ENCODE measurements at regions not wholly inside any gene's neighbourhood (a gene's known extent, or its start where the extent isn't known, plus 50 kb on each side); places are given as distances from the start of the nearest gene placed in this dataset.

DNA sequence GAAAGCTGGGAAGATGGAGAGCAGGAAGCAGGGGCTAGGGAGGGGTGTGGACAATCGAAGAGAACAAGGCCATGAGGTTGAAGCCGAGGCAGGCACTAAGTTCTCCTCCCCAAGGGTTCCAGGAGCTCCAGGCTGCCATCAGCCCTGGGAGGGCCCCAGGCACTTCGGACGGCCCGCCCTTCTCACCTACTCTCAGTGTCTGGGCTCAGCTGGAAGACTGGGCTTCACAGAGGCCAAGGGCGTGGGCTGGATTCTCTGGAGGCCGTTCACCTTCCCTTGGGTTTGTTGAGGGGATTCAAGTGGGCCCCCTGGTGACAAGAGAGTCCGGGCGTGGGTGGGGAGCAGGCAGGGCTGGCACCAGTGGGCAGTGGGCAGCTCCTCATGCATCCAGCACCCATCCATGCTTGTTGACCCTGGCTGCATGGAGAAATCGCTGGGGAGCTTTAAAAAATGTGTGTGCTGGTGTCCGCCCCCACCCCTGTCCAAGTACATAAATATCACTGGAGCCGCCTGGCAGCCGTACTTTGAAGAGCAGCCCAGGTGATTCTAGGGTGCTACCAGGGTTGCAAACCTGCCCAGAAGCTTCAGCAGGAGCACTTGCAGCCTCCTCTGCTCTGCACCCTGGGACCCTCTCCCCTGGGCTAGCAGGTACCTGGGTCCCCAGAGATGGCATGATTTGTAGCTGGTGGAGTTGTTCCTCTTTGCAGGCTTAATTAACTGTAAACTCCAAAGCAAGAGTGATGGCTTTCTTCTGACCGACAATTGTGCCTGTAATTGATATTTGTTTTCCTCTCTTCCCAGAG, 74.3 kb downstream of the RTL6 start:
- no peak for DNase-seq (ENCODE audit: low read depth)

DNA sequence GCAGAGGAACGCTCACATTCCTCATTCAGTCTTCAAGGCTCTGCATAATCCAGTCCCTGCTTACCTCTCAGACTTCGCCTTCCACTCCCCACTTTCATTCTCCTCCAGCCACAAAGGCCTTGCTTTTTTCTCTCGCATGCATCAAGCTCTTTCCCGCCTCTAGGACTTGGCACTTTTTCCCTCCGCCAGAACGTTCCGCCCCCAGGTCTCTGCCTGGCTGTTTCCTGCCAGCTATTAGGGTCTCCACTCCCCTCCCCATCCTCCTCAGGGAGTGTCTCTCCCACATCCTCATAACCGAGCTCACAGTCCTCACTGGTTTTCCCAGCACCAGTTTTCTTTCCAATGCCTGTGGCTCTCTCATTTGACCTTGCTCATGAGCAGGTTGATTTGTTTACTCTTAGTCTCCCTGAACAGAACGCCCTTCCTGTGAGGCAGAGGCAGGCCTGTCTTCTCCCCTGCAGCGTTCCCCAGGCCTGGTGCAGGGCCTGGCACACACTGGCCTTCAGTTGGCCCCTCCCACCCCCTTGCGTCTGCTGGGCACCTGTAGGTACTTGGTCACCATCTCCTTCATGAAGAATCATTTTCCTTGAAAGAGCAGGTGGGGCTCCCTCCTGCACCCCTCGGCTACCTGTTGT, 75.2 kb downstream of the RTL6 start:
- DNase-seq (ENCODE audit: low read depth) = no peak

DNA sequence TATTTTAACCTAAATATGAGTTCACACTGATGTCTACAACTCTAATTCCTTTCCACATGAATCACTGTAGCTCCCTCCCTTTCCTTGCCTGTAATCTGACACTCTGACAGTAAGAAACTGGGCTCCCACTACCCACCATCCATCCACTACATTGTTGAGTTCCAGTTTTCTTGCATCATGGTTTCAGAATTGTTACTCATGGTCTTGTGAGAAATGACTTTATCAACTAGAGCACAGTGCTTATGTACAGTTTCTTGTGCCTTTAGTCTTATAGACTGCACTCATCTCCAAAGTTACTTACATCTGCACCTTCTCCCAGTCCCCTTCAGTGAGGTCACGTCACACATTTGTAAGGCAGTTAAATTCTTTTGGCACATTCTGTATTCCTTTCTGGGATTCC, 78.6 kb downstream of the RTL6 start:
- DNase-seq (ENCODE audit: low read depth) = no peak

DNA sequence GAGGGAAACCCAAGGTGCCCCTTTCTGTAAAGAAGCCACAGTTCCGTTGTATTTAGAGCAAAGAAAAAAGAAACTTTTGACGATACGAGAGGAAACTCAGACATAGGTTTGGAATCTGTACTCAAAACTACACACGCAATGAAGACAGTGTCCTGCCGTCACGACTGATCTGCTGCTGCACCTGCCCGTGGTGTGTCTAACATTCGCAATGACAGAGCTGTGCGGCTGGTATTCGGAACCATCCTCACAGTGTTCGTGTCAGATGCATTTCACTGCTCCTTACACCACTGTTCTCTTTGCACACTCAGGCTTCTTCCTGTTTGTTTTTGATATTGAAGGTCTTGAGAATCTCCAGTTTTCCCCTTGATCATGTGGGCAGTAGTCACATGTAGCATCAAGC, 84.8 kb downstream of the RTL6 start:
- no peak for DNase-seq (ENCODE audit: low read depth)

DNA sequence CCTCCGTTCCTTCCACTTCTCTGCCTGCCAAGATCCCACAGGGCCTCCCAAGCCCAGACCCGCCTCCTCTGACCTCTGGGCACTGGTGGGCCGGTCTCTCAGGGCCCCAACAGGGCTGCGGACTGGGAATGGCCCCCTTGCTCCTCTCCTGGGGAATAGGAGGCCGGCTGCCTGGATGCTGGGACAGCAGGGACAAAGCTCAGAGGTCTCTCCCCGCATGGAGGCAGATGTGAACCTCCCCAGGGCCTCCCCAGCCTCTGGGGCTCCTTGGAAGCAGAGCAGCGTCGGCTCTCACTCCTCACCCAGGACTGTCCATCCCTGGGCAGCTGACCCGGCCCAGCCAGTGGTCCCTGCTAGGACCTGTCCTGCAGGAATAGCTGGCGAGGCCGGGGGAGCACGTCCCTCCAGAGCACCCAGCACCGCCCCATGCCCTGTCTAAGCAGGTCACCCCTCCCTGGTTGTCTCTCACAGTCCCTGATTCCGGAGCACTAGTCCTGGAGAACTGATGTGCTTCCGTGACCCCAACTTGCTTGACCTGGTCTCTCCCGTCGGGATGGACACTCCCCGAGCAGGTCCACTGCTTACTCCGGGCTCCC, 85.8 kb downstream of the RTL6 start:
- DNase-seq (ENCODE audit: low read depth) = no peak

DNA sequence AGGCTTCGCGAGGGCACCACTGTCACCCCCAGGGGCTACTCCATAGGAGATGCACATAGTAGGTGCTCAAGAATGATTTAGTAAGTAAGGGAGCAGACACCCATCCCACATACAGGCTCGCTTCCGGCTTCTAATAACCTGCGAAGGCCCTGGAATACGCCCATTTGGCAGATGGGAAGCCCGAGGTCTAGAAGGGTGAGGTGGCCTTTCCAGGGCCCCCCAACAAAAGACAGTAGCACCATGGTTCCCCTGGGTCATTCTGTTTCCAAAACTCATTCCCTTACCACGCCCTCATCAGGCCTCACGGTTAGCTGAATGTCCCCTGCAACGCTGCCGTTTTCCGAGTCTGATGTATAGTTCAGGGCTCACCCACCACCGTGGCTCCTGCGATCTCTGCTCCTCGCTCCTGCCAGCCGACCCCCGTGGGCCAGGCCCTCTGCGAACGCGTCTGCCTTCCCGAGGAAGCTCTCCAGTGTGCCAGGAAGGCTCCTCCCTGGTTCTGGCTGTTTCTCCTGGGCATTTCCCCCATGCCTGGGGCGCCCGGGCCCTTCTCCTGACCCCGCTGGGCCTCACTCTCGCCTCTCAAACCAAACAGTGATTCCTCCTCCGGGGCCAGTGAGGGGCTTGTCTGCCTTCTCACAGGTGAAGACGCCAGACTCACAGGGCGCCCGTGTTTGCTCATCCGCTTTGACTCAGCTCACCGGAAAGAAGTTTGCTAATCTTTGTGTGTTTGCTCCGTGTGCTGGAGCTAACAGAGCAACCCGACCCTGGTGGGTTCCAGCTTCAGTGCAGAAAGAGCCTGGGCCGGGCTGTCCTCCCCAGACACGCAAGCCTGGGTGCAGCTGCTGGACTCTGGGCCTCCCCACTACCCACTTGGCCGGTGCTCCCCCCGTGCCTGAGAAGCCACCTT, 86.6 kb downstream of the RTL6 start:
- DNase-seq (ENCODE audit: low read depth) = no peak

DNA sequence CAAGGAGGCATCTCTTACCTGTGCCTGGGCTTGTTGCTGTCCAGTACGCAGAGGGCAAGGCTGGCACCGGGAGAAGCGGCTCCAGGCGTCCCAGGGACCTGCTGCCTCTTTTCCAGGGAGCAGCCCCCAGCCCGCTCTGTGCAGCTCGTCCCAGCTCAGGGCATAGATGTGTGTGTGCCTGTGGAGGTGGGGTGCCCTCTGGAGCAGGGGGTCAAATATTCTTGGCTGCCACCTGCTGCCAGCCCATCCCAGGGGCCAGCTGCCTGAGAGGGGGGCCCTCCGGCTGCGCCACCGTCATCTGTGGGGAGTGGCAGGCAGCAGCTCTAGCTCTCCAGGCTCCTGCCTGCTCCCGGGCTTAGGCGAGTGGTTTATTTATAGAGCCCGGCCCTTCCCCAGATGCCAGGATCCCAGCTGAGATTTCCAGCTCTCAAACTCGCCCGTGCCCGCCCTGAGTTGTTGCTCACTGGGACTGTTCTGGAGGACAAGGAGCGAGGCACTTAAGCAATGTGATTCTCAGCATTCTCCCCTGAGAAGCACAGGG, 87.5 kb downstream of the RTL6 start:
- no peak for DNase-seq (ENCODE audit: low read depth)

DNA sequence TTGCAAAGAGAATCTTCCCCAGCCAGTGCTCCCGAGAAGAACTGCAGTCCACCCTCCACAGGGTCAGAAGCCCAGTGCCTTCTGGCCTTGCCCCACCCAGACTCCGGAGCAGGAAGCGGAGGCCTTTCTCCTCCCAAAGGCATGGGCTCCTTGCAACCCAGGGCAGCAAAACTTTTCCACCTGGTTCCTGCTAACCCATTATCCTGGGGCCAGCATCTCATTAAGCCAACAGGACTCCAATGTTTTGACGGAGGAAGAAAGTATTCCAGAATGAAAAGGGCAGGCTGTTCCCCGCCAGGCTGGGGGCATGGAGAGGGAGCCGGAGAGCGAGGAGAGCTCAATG, 88.1 kb downstream of the RTL6 start:
- no peak for DNase-seq (ENCODE audit: low read depth)

DNA sequence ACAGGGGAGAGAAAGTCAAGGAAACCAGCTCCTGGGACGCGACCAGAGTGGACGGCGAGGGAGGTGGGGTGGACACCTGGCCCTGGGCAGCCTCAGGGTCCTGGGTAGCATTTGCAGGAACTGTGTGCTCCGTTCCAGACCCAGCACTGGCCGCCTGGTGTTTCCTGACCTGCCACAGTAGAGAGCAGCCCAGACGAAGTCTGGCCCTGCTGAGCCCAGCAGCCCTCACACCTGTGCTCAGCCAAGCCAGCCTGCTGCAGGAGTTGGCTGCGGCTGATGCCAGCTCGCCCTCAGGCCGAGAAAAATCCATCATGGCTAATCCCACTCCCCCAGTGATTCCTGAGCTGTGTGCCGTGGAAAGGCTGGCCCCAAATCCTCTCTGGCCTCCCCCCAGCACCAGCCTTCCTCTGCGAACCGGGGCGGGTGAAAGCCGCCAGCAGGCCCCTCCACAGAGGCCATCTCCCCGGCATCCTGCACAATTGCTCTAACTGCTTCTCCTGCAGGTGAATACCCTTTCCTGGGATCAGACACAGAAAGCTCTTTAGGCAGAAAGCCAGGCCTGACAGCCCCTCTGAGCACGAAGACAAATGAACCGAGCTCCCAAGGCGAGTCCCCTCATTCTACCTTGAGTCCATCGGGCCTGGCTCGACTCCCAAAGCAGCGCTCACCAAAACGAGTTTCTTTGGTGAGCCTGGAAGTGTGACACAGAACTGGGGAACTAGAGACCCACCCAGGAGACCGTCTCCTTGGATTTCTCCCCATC, 88.6 kb downstream of the RTL6 start:
- no peak for DNase-seq (ENCODE audit: low read depth)

DNA sequence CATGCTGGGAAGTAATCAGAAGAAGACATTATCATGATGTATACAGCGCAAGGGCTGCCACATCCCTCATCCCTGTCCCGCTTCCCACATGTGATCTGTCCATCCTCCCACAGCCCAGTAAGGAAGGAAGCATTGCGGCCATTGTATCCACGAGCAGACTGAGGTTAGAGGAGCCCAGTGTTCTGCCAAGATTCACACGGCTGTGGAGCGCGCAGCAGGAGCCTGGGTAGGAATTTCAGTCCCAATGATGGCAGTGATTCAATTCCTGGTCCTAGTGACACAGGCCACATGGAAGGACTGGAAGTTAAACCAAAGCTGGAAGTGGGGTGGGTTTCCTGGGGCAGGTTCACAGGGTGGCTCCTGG, 89.2 kb downstream of the RTL6 start:
- no peak for DNase-seq (ENCODE audit: low read depth)

DNA sequence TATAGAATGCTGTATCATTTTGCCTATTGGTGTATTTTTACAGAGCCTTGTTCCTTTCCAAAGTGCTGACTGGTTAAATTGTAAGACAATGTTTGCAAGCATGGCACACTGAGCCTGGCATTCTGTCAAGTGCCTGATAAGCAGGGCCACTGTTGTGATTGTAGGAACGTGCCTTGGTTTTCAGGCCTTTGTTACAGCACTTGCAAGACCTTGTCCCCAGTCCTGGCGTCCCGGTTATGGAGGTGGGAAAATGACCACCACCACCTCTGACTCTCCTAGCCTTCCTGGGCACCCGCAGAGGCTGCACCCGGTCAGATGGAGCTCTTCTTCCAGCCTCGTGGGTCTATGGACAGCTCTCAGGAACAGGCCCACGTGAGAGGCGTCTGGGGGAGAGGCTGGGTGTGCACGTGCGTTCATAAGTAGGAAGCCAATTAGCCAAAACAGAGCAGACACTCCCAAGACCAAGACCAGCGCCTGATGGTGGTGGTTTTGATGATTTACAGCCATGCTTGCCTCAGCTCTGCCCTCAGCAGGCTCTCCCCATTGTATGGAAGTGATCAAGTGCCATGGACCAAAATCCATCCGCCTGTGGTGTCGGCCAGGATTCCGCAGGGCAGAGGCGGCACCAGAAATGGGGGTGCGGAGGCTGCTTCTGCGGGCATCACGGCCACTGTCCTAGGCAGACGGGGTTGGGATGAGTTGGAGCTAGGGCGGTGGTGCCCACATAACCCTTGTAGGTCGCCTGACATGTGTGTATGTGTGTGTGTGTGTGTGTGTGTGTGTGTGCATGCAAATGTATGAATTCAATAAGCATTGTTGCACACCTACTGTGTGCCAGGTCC, 89.8 kb downstream of the RTL6 start:
- DNase-seq (ENCODE audit: low read depth) = no peak

DNA sequence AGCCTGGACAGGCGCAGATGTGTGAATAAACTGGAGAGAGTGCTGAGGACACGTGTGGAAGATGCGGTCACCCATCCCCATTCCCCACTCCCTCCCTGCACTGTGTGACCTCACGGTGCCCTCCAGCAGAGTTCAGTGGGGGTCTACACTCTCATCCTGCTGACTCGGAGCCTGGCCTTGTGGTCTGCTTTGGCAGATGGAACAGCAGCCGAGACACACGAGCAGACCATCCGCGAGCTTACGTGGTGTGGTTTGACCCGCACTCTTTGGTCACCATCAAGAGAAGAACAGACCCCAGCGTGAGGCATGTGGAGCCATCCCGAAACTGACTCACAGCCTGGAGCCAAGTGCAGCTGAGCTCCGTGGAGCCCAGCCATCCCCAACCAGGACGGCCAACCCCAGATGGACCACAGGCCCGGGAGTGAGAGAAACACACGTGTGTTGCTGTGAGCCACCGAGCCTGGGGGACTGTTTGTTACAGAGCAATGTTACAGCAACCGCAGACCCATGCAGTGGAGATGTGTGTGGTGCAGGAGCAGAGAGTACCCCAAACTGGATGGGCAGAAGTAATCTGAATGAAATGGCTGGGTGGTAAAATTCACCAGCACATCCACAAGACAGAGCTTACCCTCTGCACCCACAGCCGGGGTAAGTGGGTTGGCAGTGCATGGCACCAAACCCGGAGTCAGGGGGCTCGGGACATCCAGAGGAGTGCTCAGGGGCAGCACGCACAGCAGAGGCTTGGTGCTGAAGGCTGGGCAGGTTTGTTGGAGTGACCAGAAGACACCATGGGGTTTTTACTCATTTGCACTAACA, 90.7 kb downstream of the RTL6 start:
- no peak for DNase-seq (ENCODE audit: low read depth)

DNA sequence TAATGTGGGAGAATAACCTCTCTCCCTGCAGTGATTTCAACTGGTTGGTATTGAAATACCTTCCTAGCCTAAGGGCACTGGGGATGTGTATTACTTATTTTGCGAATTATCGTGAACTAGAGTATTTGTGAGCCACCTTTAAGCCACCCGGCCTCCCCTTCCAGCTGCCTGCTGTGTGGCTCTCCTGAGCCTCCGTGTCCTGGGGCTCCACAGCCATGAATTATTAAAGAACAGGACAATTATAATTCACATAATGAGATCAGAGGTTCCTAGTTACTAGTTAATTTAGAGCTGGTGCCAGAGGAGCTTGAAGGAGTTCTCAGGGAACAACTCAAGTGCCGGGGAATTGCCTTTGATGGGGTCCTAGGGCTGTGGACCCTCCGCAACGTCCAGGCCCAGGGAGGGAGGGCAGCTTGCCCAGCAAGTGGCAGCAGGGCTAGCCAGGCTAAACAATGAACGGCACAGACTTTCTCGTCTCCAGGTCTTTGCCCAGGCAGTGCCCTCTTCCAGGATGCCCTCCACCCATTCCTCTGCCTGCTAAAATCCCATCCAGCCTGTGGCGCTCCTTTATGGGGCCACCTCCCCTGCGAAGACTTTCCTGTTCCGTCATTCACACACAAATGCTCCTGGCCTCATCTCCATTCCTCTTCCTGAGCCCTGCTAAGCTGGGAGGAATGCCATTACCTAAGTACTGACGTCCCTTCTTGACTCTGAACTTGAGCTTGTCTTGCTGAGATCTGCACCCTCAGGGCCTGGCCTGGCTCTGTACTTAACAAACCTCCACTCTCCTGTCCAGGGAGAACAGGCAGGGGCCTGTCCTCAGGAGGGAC, 91.5 kb downstream of the RTL6 start:
- DNase-seq (ENCODE audit: low read depth) = no peak

DNA sequence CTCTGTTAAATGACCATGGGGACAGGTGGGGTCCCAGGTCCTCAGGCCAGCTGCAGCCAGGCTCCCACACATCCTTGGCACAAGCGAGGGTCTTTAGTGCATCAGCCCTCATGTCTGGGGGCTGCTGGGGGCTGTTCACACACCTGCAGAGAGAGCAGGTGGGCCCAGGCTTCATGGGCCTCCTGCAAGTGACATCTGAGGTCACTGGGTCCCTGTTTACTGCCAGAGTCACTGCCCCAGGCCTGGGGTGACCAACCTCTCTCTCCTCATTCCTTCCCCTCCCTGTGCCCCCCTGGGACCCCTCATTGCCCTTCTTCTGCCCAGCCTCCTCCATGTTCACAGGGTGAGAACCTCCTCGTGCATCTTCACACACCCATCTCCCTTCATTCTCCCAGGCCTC, 92.4 kb downstream of the RTL6 start:
- DNase-seq (ENCODE audit: low read depth) = no peak

DNA sequence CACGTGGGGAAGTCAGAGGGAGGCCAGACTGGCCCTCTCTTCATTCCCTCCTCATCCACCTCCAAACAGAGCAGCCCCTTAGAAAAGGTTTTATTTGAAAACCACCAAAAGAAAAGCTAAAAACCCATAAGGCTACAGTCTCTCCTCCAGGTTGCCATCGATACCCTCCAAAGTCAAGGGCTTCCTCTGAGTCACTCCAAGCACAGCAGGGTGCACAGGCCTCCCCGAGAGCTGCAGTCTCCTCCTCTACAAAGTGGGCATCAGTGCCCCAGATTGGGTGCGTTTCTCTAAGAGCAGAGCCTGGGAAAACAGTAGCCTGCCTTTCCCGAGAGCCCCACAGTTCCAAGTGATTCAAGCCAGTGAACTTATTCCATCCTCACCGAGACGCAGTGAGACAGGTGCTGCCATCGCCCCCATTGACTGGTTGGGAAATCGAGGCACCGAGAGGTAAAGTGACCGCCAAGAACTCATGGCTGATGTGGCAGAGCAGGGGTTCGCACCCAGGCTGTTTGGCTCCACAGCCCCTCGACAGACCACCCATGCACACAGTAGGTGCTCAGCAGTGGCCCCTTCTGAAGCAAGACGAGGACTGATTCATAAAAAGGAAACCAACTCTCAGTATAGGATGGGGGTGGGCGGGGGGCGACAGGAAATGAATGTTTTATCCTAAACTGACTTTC, 91.7 kb upstream of the SHISAL1 start:
- DNase-seq (ENCODE audit: low read depth) = no peak

DNA sequence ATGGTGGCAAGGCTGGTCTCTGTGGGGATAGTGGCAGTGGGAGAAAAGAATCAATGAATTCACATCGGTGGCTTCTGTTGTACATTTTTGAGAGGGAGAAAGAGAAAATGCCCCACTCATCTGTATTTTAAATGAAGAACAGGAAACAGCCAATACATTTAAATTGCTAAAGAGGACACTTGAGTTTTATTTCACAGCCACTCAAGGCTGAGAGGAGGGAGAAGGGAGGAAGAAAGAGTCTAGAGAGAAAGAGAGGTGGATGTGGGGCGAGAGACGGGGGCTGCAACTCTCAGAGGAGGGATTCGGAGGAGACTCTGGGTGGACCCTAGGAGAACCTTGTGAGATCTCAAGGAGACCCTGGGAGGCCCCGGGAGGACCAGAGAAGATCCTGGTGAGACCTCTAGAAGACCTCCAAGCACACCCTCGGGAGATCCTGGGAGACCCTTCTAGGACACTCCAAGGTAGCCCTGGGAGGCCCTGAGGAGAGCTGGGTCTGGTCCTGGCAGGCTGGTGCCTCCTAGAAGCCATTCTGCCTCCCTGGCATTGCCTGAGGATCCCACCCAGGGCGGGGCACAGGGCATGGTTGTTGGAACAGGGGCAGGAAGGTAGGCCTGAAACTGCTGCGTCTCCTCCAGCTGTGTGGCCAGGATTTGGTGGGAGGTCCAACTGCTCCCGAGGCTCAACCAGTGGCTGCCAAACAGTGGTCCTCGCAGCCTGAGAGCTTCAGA, 91.0 kb upstream of the SHISAL1 start:
- DNase-seq (ENCODE audit: low read depth) = no peak

DNA sequence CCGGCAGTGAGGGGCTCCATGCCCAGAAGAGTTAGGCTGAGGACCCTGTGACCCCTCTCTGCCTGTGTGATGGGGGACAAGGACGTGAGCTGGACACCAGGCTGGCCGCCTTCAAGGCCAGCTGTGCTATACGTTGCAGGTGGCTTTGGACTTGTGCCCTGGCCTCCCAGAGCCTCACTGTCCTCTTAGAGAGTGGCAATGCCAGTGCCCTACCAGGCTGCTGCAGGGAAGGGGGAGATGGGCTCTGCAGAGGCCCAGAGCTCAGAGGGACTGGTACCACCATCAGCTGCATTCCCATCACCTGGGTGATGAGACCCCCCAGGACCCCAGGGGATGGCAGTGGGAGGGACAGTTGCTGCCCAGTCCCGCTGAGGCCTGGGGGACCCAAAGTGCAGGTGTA, 90.4 kb upstream of the SHISAL1 start:
- DNase-seq (ENCODE audit: low read depth) = no peak

All from fibroblast of gingiva (primary cell).